HT-29 (cell line): ENCODE measurements at regions not wholly inside any gene's neighbourhood (a gene's known extent, or its start where the extent isn't known, plus 50 kb on each side); places are given as distances from the start of the nearest gene placed in this dataset.

Experiments used
- DNase-seq: peaks from one replicate; pipeline ENCODE4 v3.0.0-alpha.2; 2015; ENCODE audit warnings: low spot score

DNA sequence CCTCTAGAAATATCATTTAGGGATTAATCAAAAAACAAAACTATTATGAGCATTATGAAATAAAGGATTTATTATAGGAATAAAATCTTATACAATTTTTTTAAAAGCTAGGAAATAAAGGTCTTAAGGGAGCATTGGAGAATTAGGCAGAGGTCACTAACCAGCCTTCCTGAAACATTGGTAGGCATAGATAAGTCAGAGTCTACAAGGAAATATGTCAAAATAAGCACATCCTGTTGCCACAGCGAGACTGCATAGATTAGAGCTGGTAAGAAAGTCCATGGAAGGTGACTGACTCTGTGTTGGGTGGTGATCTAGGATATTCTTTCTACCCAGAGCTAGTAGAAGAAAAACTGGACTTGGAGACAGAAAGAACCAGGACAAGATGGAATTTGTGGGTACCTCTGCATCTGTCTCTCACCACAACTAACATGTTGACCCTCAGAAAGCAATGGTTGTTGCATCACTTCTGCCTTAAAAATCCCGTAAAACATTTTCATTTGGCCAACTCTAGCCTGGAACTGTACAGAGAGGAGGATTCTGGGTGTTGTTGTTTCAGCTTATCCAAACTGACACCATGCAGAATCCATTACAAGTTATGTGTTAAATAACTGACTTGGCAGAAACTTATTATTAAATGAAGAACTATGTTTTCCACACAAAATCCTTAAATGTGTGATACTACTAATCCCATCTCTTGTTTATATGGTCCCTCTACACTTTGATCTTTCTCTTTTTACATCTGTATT, 77.1 kb downstream of the FBXO5 start:
- no peak for DNase-seq

DNA sequence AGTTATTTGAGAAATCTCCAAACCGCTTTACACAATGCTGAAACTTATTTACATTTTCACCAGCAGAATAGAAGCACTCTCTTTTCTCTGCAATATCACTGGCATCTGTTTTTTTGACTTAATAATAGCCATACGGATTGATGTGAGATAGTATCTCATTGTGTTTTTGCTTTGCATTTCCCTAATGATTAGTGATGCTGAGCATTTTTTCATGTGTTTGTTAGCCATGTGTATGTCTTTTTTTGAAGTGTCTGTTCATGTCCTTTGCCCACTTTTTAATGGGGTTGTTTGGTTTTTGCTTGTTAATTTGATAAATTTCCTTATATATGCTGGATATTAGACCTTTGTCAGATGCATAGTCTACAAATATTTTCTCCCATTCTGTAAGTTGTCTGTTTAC, 73.6 kb downstream of the FBXO5 start:
- DNase-seq = no peak

DNA sequence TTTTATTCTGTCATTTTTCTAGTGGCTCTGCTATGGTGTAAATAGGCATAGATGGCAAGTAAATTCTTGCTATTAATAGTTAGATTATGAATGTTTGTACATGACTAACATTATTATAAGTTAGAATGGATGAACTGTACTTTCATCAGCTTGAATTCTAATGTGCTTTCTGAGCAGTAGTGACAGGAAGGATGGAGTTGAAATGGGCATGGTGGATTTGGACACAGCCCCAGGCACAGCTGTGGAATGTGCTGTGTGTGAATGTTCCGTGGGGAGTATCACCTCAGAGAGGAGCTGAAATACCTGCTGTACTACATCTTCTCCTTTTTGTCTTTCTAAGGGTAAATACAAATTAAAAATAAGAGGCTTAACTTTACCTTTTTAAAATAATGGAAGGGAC, 66.8 kb downstream of the FBXO5 start:
- no peak for DNase-seq

DNA sequence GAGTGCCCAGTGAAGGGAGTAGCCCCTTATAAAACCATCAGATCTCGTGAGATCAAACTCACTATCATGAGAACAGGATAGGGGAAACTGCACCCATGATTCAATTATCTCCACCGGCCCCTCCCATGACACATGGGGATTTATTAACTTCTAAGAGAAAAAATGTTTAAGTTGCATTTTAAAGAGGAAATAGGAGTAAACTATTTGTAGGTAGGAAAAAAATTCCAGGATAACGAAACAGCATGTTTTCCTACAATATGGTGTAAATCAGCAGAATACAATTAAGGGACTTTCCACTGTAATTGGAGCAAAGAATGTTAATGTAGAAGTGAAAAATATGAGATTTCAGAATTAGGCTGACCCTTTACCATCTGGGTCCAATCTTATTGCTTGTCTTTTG, 63.9 kb downstream of the FBXO5 start:
- no peak for DNase-seq

DNA sequence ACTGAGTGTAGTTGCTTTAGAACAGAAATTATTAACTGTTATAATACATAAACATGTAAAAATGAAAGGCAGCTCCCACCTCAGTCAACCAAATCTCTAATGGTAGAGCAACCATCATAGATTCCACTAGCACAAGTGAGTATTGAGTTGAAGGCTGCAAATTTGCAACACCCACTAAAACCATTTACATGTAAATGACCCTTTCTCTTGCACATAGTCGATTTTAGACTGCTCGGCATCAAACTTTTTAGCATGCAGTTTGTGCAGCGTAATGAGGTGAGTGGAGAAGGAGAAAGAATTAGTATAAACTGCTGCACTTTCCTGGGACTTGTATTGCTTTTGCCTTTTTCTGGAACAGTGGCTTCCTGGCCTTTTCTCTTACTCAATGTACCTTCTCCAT, 62.8 kb downstream of the FBXO5 start:
- no peak for DNase-seq
